ENCODE measurements at regions not wholly inside any gene's neighbourhood (a gene's known extent, or its start where the extent isn't known, plus 50 kb on each side); places are given as distances from the start of the nearest gene placed in this dataset.

DNA sequence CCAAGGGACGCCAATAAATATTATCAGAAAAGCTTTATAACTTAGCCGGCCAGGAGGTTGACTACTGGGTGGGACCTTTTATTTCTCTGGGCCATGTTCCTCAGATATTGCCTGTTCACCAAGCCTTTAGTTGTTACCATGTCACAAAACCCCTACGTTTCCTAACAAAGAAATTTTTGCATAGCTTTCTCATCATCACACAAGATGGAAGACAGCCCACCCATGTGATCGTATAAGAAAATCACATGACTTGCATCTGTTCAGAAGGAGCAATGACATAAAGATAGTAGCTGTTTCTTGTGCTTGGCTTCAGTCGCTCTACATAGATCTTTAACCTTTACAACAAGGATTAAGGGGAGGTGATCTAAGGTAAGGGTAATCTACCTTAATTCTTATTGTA is 88.9 kb upstream of the NGF start:
- TF ChIP-seq, protein P1, sequence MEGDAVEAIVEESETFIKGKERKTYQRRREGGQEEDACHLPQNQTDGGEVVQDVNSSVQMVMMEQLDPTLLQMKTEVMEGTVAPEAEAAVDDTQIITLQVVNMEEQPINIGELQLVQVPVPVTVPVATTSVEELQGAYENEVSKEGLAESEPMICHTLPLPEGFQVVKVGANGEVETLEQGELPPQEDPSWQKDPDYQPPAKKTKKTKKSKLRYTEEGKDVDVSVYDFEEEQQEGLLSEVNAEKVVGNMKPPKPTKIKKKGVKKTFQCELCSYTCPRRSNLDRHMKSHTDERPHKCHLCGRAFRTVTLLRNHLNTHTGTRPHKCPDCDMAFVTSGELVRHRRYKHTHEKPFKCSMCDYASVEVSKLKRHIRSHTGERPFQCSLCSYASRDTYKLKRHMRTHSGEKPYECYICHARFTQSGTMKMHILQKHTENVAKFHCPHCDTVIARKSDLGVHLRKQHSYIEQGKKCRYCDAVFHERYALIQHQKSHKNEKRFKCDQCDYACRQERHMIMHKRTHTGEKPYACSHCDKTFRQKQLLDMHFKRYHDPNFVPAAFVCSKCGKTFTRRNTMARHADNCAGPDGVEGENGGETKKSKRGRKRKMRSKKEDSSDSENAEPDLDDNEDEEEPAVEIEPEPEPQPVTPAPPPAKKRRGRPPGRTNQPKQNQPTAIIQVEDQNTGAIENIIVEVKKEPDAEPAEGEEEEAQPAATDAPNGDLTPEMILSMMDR (IDR thresholded peaks at IDR 0.05): no peak
- 76 to 88% methylated on average over 5 of the region's 5 CpGs for WGBS, 2 donors
- intact Hi-C loops (cut with DNase I): no loop called here
- Histone ChIP-seq H3K27ac (no peak overlapping the region), H3K4me1 (no peaks in the 10 kb centered on the region), H3K4me3 (no peak overlapping the region), H3K36me3 (no peaks in the 10 kb centered on the region), H3K9me3 (no peaks in the 10 kb centered on the region), H3K27me3 (no peaks in the 10 kb centered on the region)
- DNase-seq (no peak), ATAC-seq (no peak), FAIRE-seq (no peak)

DNA sequence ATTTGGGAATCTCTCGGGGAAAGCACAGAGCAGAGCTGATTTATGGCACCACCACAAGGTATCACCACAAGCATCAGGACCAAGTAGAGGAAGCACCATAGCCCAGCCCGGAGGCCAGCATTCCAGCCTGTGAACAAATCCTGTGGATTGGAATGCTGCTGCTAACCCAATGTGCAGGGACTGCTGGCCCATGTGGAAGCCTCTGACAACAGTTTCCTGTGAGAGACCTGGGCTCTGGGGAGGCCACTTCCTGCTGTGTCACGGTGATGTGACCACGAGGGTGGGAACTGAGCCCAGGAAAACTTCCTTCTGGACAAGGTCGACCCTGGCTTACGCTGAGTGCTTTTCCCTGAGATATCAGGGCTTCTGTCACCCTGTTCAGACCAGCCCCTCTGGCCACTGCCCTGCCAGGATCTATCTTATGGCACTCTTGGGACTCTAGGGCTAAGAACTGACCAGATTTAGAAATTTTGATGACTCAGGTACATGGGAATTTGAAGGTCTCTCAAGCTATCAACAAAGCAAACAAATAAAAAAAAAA is 88.3 kb upstream of the NGF start:
- H3K4me3 ChIP-seq: no peak overlapping the region
- TF ChIP-seq, protein P1 (IDR thresholded peaks at IDR 0.05): no peak
- DNase-seq (peak; percentile 29 to 50 (median 34)), FAIRE-seq (no peak), ATAC-seq (peak; percentile 58 to 87 (median 72))
- WGBS, 2 donors: 32 to 44% methylated on average over 6 of the region's 6 CpGs
- no peaks in the 10 kb centered on the region for H3K27me3 ChIP-seq
- intact Hi-C loops (cut with DNase I): no loop called here
- no peaks in the 10 kb centered on the region for H3K36me3 ChIP-seq
- H3K9me3 ChIP-seq: no peaks in the 10 kb centered on the region
- no peaks in the 10 kb centered on the region for H3K4me1 ChIP-seq
- H3K27ac ChIP-seq: peak overlapping the region in 1 of 4 donors; percentile 18

DNA sequence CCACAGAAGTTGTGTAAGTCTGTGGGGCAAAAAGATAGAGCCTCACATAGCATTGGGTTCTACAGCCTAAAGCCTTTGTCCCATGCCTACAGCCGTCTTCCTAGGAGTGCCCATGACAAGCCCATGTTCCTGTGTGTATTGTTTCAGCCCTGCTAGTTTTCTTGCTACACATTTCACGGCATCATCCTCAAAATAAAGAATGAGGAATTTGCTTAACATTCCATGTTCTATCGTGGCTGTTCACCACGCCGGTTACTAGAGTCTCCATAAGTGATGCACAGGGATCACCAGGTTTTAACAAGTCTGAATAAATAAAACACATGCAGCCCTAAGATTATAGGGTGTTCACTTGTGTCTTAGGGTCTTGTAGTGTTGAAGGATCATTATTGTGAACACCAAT is 87.4 kb upstream of the NGF start:
- TF ChIP-seq, protein P1 (IDR thresholded peaks at IDR 0.05): no peak
- ATAC-seq (no peak), FAIRE-seq (no peak), DNase-seq (no peak)
- Histone ChIP-seq H3K9me3 (no peaks in the 10 kb centered on the region), H3K27ac (no peak overlapping the region), H3K4me3 (no peak overlapping the region), H3K4me1 (no peaks in the 10 kb centered on the region), H3K36me3 (no peaks in the 10 kb centered on the region), H3K27me3 (no peaks in the 10 kb centered on the region)
- WGBS, 2 donors: 71 to 78% methylated on average over 5 of the region's 5 CpGs
- intact Hi-C loops (cut with DNase I): no loop called here

DNA sequence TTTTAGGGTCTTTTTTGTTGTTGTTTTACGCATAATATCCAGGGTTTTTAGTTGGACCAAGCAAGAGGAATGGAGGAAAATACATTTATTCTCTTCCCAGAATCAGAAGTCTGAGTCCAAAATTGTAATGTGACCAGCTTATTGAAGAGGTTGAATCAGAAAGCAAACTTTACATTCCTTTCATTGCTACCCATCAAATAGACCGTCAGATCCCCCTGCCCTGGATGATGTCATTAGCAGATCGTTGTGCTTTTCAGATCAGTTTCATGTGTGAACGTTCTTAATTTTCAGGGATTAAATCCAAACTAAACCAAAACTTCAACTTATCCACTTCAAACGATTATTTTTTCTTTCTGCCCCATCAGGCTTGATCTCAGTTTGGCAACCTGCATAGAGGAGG is 85.7 kb upstream of the NGF start:
- intact Hi-C loops (cut with DNase I): no loop called here
- Histone ChIP-seq H3K9me3 (no peaks in the 10 kb centered on the region), H3K4me3 (no peak overlapping the region), H3K4me1 (no peaks in the 10 kb centered on the region), H3K36me3 (no peaks in the 10 kb centered on the region), H3K27ac (no peak overlapping the region), H3K27me3 (no peaks in the 10 kb centered on the region)
- ATAC-seq: no peak
- 50 to 65% methylated on average over 5 of the region's 5 CpGs for WGBS, 2 donors
- TF ChIP-seq, protein P1 (IDR thresholded peaks at IDR 0.05): no peak
- FAIRE-seq: no peak
- DNase-seq: no peak

DNA sequence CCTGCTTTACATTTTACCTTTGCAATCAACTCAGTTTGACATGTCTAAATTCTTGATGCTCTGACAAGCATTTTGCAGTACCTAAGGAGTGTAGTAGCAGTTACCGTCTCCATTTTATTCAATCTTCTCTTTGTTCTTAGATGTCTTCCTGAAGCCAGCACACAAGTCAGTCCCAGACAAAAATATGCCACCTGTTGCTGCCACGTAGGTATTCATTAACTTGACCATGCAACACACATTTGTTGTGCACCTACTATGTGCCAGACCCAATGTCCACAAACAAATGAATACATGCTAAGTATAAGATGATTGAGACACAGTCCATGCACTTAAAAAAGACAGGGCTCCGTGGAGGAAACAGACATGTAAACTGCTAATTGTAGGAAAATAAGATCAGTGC is 81.5 kb upstream of the NGF start:
- no peaks in the 10 kb centered on the region for H3K27me3 ChIP-seq
- FAIRE-seq (no peak), ATAC-seq (no peak), DNase-seq (no peak)
- intact Hi-C loops (cut with DNase I): no loop called here
- 54 to 60% methylated on average over 3 of the region's 3 CpGs for WGBS, 2 donors
- H3K4me1 ChIP-seq: no peaks in the 10 kb centered on the region
- no peaks in the 10 kb centered on the region for H3K36me3 ChIP-seq
- no peak overlapping the region for H3K27ac ChIP-seq
- no peaks in the 10 kb centered on the region for H3K9me3 ChIP-seq
- TF ChIP-seq, protein P1 (IDR thresholded peaks at IDR 0.05): no peak
- H3K4me3 ChIP-seq: no peak overlapping the region
